Liver (tissue), 3 donors: ENCODE measurements at regions not wholly inside any gene's neighbourhood (a gene's known extent, or its start where the extent isn't known, plus 50 kb on each side); places are given as distances from the start of the nearest gene placed in this dataset.

ENCODE experiments used
- ATF3 ChIP-seq: IDR thresholded peaks from 2 replicates; pipeline ENCODE4 v1.6.1; 2016; ENCODE audit warnings: antibody characterized with exemption
- REST ChIP-seq: IDR thresholded peaks from 2 replicates; pipeline ENCODE4 v1.6.1; 2016; ENCODE audit warnings: antibody characterized with exemption, mild to moderate bottlenecking
- SP1 ChIP-seq: IDR thresholded peaks from 2 replicates; pipeline ENCODE4 v1.6.1; 2018; ENCODE audit warnings: antibody characterized with exemption, mild to moderate bottlenecking
- TAF1 ChIP-seq: conservative IDR thresholded peaks from 2 replicates; pipeline ENCODE4 v1.6.1; 2016; ENCODE audit warnings: antibody characterized with exemption, mild to moderate bottlenecking
- TF ChIP-seq, protein P1 (sequence below): IDR thresholded peaks from 2 replicates; pipeline ENCODE4 v1.6.1; 2016; ENCODE audit warnings: antibody characterized with exemption
- TF ChIP-seq, protein P2 (sequence below): fragments of 150-350 bp; IDR thresholded peaks from 2 replicates; pipeline ENCODE4 v1.5.1; 2017; ENCODE audit warnings: improper control_type of control experiment, low read depth, low read length; ENCODE audit not compliant: missing input control
- donor health status: healthy.
- donor health status: healthy.

- TF ChIP-seq, protein P1, sequence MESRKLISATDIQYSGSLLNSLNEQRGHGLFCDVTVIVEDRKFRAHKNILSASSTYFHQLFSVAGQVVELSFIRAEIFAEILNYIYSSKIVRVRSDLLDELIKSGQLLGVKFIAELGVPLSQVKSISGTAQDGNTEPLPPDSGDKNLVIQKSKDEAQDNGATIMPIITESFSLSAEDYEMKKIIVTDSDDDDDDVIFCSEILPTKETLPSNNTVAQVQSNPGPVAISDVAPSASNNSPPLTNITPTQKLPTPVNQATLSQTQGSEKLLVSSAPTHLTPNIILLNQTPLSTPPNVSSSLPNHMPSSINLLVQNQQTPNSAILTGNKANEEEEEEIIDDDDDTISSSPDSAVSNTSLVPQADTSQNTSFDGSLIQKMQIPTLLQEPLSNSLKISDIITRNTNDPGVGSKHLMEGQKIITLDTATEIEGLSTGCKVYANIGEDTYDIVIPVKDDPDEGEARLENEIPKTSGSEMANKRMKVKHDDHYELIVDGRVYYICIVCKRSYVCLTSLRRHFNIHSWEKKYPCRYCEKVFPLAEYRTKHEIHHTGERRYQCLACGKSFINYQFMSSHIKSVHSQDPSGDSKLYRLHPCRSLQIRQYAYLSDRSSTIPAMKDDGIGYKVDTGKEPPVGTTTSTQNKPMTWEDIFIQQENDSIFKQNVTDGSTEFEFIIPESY = no peak
- TF ChIP-seq, protein P2, sequence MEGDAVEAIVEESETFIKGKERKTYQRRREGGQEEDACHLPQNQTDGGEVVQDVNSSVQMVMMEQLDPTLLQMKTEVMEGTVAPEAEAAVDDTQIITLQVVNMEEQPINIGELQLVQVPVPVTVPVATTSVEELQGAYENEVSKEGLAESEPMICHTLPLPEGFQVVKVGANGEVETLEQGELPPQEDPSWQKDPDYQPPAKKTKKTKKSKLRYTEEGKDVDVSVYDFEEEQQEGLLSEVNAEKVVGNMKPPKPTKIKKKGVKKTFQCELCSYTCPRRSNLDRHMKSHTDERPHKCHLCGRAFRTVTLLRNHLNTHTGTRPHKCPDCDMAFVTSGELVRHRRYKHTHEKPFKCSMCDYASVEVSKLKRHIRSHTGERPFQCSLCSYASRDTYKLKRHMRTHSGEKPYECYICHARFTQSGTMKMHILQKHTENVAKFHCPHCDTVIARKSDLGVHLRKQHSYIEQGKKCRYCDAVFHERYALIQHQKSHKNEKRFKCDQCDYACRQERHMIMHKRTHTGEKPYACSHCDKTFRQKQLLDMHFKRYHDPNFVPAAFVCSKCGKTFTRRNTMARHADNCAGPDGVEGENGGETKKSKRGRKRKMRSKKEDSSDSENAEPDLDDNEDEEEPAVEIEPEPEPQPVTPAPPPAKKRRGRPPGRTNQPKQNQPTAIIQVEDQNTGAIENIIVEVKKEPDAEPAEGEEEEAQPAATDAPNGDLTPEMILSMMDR = no peak
- no peak for TF ChIP-seq TAF1
- TF ChIP-seq ATF3 = no peak
- no peak for TF ChIP-seq REST
- TF ChIP-seq SP1 = no peak
Measured at GRCh38 chr10:130263289-130263688, 127.1 kb downstream of the GLRX3 start.
